LHCN-M2 (cell line): ENCODE measurements at regions not wholly inside any gene's neighbourhood (a gene's known extent, or its start where the extent isn't known, plus 50 kb on each side); places are given as distances from the start of the nearest gene placed in this dataset.

Source experiments
- DNase-seq: peaks from one replicate; pipeline ENCODE4 v3.0.0-alpha.2; 2012; ENCODE audit warnings: low read depth

DNA sequence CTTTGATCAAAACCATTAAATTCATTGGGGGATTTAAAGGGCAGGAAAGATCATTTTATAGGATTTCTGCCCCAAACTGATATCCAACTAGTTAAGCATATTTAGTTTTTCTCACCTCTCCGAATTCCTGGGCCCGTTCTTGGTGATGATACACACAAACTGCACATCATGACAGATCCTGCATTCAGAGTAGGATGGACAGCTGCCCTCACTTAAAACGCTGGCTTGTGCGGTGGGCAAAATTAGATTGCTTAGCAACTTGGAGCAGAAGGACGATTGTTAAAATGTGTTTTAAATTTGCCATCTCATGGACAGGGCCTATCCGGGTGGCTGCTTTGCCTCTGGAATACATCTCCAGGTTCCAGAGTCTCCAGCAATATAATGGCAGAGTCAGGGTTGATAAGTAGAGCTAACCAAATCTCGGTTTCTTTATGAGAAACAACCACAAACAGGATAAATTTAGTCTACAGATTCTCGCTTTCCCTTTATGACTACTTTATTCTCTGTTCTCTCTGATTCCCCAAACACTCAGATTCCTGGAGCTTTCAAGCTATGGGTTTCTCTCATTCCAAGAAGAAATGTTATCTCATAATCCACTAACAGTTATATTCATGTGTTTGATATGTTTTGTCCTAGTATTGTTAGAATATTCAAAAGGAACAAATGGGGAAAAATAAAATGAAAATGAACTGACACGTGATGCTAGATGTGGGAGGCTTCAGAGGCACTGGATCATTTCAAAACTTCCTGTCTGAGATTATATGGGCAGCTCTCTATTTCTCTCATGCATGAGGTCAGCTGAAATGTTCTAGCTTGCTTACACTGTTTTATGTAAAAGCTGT lies 1014.1 kb upstream of the SEMA6D start:
- DNase-seq: no peak

DNA sequence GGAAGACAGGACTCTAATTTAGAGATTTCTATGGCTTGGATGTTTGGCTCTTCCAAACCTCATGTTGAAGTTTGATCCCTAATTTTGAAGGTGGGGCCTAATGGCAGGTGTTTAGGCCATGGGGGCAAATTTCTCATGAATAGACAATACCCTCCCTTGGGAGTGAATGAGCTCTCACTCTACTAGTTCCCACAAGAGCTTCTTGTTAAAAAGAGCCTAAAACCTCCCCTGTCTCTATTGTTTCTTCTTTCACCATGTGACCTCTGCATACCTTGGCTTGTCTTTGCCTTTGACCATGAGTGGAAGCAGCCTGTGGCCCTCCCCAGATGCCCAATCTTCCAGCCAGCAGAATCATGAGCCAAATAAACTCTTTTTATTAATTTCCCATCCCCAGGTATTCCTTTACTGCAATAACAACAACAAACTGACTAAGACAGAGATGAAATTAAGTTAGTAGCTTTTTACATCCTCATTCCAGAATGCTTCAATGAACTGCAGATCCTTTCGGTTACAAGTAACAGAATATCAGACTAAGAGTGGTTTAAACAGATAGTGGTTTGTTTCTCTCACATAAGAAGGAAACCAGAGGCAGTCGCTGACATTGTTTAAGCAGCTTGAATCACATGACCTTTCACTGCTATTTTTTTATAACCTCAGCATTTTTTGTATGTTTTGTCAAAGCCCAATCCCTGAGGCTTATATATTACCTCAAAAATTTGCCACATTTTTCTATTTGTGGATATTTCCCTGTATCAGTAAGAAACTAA lies 1013.3 kb upstream of the SEMA6D start:
- DNase-seq: no peak

DNA sequence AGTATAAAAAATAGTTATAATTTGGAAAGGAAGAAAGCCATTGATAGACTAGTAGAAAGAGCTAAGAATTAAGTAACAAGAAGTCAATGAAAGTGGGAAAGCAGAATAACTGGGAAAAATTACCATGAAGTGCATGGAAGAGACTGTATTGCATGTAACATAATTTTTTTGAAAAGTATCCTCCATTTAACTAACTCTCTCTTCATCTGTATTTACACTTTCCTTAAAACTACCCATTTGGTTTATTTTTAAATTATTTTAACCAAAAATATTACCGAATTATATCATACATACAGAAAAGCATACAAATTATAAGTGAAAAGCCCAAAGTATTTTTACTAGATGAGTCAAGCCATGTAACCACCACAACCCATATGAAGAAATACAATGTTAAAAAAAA lies 1009.9 kb upstream of the SEMA6D start:
- no peak for DNase-seq

DNA sequence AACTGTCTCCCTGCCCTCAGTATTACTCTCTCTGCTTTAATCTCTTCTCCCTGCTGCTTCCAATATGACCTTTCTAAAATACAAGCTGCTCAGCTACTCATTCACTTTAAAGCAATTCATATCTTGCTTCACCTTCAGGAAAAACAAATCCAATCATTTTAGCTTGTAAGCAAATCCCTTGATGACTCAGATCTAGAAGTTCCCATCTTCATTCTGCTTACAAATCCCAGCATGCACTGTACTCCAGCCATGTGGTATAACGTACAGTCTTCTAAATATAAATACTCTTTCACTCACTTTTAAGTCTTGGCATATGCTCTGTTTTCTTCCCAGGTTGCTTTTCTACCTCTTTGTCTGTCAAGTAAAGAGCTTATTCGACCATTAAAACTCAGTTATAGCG lies 1009.1 kb upstream of the SEMA6D start:
- no peak for DNase-seq

DNA sequence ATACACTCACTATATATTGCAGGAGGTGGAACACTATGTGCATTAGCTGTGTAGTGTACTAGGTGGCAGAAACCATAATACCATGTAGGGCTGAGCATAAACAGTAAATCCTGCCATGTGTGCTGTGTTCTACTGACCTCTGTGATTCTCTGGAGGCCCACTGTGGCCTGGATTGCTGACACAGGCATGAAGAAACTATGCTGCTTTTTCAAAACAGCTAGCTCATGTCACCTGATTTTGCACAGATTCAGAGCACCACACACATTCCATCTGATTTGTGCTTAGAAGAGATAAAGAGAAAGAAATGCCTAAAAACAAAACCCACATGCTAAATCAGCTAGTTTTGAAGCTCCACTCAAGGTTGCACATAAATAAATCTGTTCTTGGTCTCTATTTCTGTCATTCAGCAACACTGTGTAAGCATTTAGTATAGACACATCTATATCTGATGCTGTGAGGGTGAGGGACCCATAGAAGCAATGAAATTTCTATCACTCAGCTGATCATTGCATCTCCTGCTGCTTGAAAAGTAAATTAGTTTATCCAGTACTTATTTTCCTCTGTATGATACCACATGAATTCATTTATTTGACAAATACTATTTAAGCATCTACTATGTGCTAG lies 1007.7 kb upstream of the SEMA6D start:
- DNase-seq: no peak

DNA sequence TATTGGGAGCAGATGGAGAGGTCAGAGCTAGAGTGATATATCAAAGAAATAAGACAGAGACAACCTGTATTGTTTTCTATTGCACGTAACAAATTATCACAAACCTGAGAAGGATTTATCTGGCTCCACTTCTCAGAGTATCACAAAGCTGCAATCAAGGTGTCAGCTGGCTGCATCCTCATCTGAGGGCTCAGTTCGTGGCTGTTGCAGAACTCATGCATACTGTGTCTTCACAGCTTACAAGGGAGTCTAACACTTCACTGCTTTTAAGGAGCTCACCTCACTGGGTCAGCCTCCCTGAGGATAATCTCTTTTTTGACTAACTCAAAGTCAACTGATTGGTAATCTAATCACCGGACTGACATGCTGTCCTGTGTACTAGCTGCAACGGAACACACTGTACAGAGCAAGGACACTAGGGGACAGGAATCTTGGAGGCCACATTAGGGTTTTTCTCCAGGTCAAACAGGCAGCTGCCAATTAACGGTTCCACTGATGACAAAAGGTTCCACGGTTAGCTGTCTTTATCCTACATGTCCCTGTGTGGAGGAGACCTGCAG lies 1006.8 kb upstream of the SEMA6D start:
- no peak for DNase-seq

DNA sequence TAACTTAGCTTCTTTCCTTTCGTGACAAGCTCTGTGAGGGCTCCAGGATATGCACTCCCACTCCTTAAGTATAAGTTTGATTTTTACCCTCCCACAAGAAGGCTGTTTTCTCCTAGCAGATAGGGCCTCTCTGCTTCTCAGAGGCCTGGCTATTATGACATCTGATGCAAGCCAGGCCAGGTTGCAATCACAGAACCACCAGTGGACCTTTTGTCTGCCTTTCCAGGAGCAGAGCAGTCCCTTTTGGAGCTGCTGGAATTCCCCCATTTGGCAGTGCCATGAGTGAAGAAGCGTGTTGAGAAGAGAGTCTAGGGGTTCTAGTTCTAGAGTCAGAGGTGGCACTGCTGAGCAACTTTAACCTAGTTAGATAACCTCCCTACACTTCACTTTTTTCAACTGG lies 1004.3 kb upstream of the SEMA6D start:
- no peak for DNase-seq

DNA sequence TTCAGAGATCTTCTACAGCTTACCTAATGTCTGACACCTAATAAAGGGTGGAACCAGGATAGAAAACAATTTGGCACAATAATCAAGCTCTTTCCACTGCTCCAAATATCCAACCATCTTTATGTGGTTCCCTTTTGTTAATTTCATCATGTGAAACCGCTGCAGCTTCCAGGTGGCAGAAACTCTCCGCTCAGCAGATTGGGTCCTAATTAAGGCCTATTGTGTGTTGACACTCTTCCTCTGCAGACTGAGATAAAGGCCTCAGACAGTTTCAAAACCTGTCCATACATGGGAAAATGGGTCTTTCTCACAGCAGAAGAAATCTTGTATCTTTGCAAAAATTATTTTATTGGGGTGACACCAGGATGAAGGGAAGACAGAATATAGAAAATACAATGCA lies 1002.4 kb upstream of the SEMA6D start:
- DNase-seq: no peak

DNA sequence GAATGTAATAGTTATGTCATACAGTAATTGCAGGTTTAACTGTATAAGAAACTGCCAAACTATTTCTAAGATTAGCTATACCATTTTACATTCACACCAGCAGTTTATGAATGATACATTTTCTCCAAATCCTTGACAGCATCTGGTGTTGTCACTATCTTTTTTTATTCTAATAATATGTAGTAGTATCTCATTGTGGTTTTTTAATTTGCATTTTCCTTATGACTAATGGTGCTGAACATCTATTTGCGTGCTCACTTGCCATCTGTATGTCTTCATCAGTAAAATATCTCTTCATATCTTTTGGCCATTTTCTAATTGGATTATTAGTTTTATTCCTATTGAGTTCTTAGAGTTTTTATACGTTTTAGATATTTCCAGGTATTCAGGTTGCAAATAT lies 994.0 kb upstream of the SEMA6D start:
- no peak for DNase-seq

DNA sequence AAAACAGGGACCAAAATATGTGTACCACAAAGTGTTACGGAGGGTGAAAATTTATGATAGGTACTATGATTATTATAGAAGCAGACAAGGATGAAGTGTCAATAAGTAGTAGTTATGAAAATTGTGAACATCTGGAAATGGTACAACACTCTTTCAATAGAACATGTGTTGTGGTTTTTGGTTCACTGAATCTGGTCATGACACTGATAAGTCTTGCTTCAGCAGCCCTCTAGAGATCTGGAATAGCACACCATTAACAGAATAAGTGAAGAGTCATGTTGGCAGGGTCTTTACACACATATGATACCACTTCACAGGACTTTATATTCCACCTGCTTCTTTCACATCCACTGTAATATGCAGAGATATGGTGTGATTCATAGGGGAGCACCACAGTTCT lies 985.2 kb upstream of the SEMA6D start:
- no peak for DNase-seq

DNA sequence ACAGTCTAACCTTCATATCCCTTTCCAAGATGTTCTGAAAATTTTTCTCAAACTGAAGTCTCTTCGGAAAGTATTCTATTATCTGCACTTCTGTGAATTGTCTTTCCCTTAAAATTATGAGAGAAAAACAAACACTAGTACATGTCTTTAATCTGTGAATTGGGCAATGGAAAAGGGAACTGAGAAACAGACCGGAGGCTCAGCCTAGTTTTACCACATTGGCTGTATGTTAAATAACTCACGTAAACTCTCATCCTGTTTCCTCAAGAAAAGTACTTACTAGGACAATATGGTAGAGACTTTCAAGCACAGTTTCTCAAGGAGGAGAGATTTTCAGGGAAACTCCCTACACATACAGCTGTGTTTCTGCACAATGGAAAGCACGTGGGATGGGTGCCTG lies 982.2 kb upstream of the SEMA6D start:
- no peak for DNase-seq

DNA sequence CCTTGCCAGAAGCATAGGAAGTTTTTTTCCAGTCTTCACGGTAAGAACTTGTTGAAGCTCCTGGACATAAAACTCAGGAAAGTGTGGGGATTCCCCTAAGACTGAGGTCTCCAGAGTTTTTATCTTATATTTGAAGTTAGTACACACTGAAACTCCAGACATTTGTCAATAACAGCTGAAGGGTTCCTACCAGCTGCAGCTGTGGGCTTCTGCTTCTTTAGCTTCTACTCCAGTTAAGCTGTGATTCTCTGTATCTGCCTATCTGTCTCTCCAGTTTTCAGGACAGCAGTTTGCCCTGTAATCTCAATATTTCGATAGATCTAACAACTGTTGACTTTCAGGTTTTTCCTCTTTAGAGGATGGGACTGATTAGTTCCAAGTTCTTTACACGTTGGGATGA lies 966.0 kb upstream of the SEMA6D start:
- no peak for DNase-seq

DNA sequence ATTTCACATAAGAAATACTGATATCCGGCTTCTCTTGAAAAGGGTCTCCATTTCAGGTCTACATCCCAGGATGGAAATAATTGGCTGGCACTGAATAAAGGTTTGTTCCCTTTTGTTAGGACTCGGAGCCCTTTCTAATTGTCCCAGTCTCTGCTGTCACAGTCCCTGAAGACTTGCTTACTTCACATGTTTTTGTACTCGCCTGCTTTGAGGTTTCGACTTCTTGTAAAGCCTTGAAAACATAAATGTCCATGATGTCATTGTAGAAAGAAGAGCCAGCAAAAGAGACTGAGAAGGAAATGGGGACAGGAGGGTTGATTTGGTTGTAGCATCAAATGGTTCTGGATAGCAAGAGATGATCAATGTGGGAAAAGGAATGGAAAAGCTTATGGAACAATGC lies 963.4 kb upstream of the SEMA6D start:
- no peak for DNase-seq

DNA sequence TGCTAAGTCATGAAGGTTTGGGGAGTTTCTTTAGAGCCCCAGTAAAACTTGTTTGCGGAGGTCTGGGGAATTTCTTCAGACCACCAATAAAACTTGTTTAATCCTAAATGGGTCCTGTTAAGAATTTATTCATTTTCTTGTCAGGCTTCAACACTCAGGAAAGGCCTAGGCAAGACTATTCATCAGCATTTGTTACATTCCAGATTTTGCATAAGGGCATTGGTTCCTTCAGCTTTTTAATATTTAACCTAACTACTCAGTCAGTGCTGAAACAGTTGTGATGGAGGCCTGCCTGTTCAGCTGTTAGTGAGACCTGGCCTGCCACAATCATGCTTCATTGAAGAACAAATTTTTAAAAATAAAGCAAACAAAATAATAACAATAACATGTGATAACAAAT lies 954.2 kb upstream of the SEMA6D start:
- no peak for DNase-seq

DNA sequence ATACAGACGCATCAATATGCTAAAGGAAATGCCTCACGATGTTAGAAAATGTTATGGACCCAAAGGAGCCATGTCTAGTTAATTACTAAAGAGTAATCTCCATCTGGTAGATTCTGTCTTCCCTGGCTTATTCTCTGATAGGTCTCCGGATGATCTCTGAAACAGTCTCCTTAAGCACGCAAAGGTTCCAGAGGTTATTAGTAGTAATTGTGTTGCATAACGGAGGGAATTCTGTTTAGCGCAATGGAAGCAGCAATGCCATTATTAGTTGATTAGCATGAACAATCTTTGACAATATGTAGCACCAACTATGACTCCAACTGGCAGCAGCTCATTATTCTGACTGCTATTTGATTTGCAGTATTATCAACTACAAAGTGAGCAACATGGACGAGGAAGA lies 952.5 kb upstream of the SEMA6D start:
- no peak for DNase-seq

DNA sequence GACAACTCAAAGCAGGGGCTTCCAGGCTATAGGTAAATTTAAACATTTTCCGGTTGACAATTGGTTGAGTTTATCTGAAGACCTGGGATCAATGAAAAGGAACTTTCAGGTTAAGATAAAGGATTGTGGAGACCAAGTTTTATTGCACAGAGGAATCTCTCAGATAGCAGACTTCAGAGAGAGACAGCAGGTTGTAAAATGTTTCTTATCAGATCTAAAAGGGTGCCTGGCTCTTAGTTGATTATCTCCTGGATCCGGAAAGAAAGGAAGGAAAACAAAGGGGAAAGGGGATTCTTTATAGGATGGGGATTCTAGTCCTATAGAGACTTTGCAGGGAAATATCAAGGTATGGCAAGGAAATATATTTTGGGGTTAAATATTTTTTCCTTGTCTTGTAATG lies 951.3 kb upstream of the SEMA6D start:
- no peak for DNase-seq

DNA sequence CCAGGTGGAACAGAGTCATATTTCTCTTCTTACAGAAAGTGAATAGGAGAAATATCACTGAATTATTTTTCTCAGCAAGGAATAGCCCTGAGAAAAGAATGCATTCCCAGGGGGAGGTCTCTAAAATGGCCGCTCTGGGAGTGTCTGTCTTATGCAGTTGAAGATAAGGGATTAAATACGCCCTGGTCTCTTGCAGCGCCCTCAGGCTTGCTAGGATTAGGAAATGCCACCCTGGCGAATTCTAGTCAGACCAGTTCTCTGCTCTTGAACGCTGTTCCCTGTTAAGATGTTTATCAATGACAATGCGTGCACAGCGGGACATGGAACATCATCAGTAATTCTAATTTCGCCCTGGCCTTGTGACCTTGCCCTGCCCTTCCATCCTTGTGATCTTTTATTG lies 949.0 kb upstream of the SEMA6D start:
- DNase-seq: no peak

DNA sequence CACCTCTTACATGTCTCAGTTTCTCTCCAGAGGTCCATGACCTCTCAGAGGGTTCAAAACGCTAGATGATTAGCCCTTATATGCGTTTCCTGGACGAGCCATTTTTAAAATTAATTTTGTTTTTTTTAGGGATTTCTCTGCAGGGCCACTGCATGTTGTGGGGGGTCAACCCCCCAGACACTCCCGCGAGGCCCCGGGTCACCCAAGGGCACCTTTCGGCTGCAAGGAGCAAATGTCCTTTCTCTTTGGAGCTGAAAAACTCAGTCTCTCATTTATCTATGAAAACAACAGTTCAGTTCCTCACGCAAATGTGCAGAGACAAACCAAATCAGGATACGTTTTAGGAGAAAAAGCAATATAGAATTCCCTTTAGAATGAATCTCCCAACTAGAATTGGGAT lies 944.3 kb upstream of the SEMA6D start:
- no peak for DNase-seq

DNA sequence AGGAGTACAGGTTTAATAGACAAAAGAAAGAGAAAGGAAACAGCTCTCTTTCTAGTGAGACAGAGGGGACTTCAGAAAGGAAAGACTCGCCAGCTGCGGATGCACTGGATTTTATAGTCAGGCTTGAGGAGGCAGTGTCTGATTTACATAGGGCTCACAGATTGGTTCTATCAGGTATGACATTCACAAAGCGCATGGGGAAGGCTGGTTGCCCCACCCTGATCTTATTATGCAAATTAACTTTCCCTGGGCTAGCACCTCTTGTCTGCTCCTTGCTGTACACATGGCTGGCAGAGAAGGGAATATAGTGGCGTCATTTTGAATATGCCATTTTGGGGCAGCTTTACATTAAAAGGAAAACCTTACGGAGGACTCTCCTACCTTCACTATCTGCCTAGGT lies 938.4 kb upstream of the SEMA6D start:
- no peak for DNase-seq

DNA sequence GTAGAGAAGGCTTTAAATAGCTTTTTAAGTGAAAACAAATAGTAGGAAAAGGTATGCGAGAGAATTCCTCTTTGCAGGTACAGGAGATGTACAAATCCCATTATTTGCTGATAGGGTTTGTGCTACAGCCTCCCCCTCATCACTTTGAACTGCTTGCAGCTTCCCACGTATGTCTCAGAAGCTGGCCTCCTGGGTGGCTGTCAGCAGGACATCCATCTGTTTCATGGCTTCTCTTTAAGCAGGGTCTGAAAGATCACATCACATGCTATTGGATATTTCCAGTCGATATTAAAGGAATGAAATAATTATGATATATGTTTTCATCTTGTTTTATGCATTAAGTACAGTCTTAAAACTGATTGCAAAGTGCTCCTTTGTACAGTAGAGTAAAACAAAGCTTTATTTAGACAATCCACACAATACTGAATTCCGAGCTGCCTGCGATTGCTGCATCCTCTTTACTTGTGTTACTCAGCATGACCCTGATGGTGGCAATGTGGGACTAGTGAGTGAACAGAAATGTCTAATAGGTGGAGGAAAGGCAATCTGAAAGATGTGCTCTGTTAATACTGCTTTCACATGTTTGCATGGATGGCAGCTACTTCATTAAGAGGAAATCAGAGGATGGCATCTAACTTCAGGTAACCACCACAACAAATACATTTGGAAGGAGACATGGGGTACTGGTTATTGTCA lies 930.6 kb upstream of the SEMA6D start:
- DNase-seq: no peak

DNA sequence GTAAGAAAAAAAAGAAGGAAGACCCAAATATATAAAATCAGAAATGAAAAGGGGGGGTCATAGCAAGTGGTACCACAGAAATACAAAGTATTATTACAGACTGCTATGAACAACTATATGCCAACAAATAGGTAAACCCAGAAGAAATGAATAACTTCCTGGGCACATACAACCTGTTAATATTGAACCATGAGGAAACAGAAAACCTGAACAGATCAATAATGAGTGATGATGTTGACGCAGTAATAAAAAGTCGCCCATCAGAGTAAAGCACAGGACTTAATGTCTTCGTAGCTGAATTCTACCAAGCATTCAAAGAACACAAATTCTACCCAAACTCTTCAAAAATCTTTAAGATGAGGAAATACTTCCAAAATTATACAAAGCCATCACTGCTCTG lies 921.6 kb upstream of the SEMA6D start:
- no peak for DNase-seq

DNA sequence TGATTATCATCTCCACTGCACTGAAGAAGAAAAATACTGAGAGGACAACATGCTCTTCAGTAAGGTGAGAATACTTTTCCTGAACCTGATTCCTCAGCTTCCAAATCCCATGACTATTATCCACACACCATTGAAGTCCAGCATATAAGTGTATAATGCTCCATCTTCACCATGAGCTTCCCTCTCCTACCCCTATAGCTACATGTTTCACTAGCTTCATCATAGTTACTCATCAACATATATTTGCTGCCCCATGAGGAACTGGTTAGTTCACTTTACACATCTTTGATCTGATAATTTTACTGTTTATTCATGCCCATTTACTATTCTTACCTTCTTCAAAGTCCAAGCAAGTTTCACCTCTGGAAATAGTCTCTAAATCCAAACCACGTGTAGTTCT lies 908.5 kb upstream of the SEMA6D start:
- DNase-seq: no peak
